ENCODE measurements at regions not wholly inside any gene's neighbourhood (a gene's known extent, or its start where the extent isn't known, plus 50 kb on each side); places are given as distances from the start of the nearest gene placed in this dataset.

- ChIA-PET POLR2A (ENCODE audit: low non-redundant PET) (no interaction called here), CTCF (no interaction called here)
- H3K27ac ChIP-seq: no peak overlapping the region
- TF ChIP-seq, protein P1, sequence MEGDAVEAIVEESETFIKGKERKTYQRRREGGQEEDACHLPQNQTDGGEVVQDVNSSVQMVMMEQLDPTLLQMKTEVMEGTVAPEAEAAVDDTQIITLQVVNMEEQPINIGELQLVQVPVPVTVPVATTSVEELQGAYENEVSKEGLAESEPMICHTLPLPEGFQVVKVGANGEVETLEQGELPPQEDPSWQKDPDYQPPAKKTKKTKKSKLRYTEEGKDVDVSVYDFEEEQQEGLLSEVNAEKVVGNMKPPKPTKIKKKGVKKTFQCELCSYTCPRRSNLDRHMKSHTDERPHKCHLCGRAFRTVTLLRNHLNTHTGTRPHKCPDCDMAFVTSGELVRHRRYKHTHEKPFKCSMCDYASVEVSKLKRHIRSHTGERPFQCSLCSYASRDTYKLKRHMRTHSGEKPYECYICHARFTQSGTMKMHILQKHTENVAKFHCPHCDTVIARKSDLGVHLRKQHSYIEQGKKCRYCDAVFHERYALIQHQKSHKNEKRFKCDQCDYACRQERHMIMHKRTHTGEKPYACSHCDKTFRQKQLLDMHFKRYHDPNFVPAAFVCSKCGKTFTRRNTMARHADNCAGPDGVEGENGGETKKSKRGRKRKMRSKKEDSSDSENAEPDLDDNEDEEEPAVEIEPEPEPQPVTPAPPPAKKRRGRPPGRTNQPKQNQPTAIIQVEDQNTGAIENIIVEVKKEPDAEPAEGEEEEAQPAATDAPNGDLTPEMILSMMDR (conservative IDR thresholded peaks at IDR 0.05; ENCODE audit: low read depth): no peak
- no peak for DNase-seq (ENCODE audit: low spot score)
These were observed 1736.4 kb downstream of the TP53TG3F start for GRCh38 chr16:35195864-35196216.

GRCh38 chr16:35196313-35196712 lies 1736.9 kb downstream of the TP53TG3F start:
- DNase-seq (ENCODE audit: low spot score): no peak
- ChIA-PET POLR2A (ENCODE audit: low non-redundant PET) (no interaction called here), CTCF (no interaction called here)
- TF ChIP-seq, protein P1 (conservative IDR thresholded peaks at IDR 0.05; ENCODE audit: low read depth): no peak
- H3K27ac ChIP-seq: no peak overlapping the region

DNA sequence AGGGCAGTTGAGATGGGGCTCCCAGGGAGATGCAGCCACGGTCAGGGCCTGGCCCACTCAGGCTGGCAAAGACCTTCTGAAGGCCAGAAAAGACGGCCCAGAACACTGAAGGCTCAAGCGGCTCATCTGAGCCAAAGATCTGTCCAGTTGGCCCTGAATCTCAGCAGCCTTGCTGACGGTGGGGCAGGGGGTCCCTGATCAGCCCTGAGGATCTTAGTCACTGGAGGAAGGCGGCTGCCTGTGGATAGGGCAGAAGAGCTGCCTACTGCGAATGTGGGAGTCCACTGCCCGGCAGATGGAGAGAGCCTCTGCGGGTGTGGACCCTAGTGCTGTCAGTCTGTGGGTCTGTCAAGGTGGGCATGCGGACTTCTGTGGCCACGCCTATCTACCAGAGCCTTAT lies 1738.2 kb downstream of the TP53TG3F start:
- TF ChIP-seq, protein P1 (conservative IDR thresholded peaks at IDR 0.05; ENCODE audit: low read depth): no peak
- no peak overlapping the region for H3K27ac ChIP-seq
- ChIA-PET CTCF (no interaction called here), POLR2A (ENCODE audit: low non-redundant PET) (no interaction called here)
- DNase-seq (ENCODE audit: low spot score): no peak

DNA sequence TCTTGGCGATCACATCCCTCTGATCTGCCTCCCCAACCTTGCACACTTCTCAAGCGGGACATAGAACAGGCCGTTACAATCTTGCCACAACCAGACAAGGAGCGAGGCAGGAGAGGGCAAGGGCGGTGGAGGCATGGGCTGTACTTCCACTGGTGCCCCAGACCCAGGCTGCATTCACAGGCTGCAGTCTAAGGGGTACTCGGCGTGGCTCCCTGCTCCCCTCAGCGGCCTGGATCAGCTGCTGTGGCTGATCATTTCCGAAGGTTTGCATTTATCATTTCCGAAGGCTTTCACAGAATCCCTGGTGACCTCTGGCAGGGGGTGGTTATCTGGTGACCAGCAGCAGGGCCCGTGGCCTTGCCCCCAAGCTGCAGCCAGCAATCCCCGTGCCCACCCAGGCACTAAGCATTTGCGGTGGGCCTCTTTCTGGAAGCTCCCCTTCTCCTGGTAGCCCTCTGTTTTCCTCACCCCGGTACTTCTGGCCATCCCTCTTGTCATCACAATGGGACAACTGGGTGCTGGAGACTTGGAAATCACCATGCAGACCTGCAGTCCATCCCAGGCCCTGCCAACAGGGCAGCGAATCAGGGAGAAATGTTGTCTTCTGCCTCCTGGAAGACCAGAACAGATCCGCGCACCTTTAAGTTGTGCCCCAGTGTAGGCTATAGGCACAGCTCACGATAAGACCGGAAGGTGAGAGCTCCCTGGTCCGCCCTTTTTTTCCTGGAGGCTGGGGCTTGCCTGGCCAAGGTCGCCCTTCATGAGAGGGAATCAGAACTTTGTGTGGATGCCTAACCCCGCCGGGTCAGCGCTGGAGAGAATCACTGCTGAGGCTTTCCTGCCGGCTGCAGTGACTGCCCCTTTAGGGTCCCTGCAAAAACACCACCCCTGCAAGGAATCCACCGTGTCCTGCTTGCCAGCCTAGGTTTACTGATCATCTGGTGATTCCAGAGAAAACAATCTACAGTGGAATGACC lies 1739.1 kb downstream of the TP53TG3F start:
- POLR2A ChIA-PET (ENCODE audit: low non-redundant PET): no interaction called here

DNA sequence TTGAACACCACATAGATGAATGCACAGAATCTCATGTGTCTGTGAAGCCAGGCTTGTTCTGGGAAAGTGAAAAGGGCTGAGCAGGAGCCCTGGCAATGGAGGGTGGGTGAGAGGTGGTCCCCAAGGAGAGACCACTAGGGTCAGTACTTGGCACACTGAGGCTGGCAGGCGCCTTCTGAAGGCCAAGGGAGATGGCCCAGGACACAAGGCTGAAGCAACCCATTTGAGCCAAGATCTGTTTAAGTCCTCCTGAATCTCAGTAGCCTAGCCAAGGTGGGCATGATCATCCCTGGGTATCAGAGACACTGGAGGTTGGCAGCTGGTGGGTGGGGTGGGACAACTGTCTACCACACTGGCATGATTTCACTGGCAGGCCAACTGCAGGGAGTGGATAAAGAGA lies 1741.2 kb downstream of the TP53TG3F start:
- ChIA-PET POLR2A (ENCODE audit: low non-redundant PET) (no interaction called here), CTCF (no interaction called here)
- no peak overlapping the region for H3K27ac ChIP-seq
- no peak for DNase-seq (ENCODE audit: low spot score)
- TF ChIP-seq, protein P1 (conservative IDR thresholded peaks at IDR 0.05; ENCODE audit: low read depth): no peak

More for the DNA sequence above, 1739.1 kb downstream of the TP53TG3F start:
- DNase-seq (ENCODE audit: low spot score): no peak
- CTCF ChIA-PET: no interaction called here
- no peak overlapping the region for H3K27ac ChIP-seq
- TF ChIP-seq, protein P1 (conservative IDR thresholded peaks at IDR 0.05; ENCODE audit: low read depth): no peak

- H3K27ac ChIP-seq: no peak overlapping the region
- TF ChIP-seq, protein P1 (conservative IDR thresholded peaks at IDR 0.05; ENCODE audit: low read depth): no peak
- CTCF ChIA-PET: no interaction called here
- no peak for DNase-seq (ENCODE audit: low spot score)
- POLR2A ChIA-PET (ENCODE audit: low non-redundant PET): no interaction called here
These were observed 1741.7 kb downstream of the TP53TG3F start for GRCh38 chr16:35201151-35201550.

All from RWPE1 (cell line).